H1 (cell line): ENCODE measurements at regions not wholly inside any gene's neighbourhood (a gene's known extent, or its start where the extent isn't known, plus 50 kb on each side); places are given as distances from the start of the nearest gene placed in this dataset.
A peak's percentile ranks its signal among the peaks of the same experiment; 100 is the strongest.

Experiments used
- CTCF ChIA-PET: fragments of 300-600 bp; sonication (Branson Sonifier 250); formaldehyde crosslinking; loops from one replicate; lab custom pipeline; 2021; ENCODE audit not compliant: partially characterized antibody; lab: Charles Lee
- POLR2A ChIA-PET: fragments of 300-600 bp; sonication (Branson Sonifier 250); formaldehyde crosslinking; loops from one replicate; lab custom pipeline; 2021; ENCODE audit warnings: inconsistent platforms; ENCODE audit not compliant: partially characterized antibody; lab: Charles Lee
- DNase-seq, 2 experiments: peaks; one replicate each; pipeline versions ENCODE4 v3.0.0 to v3.0.0-alpha.2; 2010 to 2022; ENCODE audit warnings: low spot score in 2 of 2, low read depth in 1 of 2, mixed read lengths in 1 of 2
- FAIRE-seq: peaks from 2 replicates; lab custom pipeline; 2011; peaks lifted over from hg19 to GRCh38; lab: Jason Lieb, UNC
- H2AFZ ChIP-seq: 2 replicates; pipeline ENCODE4 v1.8.1; 2012; ENCODE audit warnings: low read length, inconsistent platforms
- H2AK5ac ChIP-seq: 2 replicates; pipeline ENCODE4 v1.6.1; 2013; ENCODE audit warnings: low read depth, low read length
- H2BK120ac ChIP-seq: replicated peaks from 2 replicates; pipeline ENCODE3; 2013; ENCODE audit warnings: low read depth, low read length, inconsistent platforms
- H2BK12ac ChIP-seq: 2 replicates; pipeline ENCODE4 v1.6.1; 2013; ENCODE audit warnings: low read depth, low read length
- H2BK15ac ChIP-seq: 2 replicates; pipeline ENCODE4 v1.6.1; 2013; ENCODE audit warnings: low read length
- H2BK20ac ChIP-seq: 2 replicates; pipeline ENCODE4 v1.6.1; 2013; ENCODE audit warnings: low read length
- H2BK5ac ChIP-seq: 2 replicates; pipeline ENCODE4 v1.6.1; 2013; ENCODE audit warnings: low read depth, low read length
- H3K14ac ChIP-seq: 2 replicates; pipeline ENCODE4 v1.6.1; 2013; ENCODE audit warnings: inconsistent platforms; ENCODE audit not compliant: insufficient read length
- H3K18ac ChIP-seq: 2 replicates; pipeline ENCODE4 v1.6.1; 2013; ENCODE audit warnings: low read length; ENCODE audit errors: extremely low read depth
- H3K23ac ChIP-seq: 2 replicates; pipeline ENCODE4 v1.6.1; 2013; ENCODE audit warnings: inconsistent platforms; ENCODE audit not compliant: insufficient read length
- H3K23me2 ChIP-seq: 2 replicates; pipeline ENCODE4 v1.6.1; 2013; ENCODE audit warnings: low read depth, low read length
- H3K27ac ChIP-seq: 2 replicates; pipeline ENCODE4 v1.6.1; 2011; ENCODE audit warnings: low read depth, low read length, inconsistent platforms
- H3K27me3 ChIP-seq, 4 experiments: replicated peaks in 1 of 4; 1 replicate in 1 of 4; 2 replicates in 3 of 4; pipeline versions ENCODE4 v1.6.1 to v1.8.1; 2011 to 2013; ENCODE audit warnings: low read length in 3 of 4, mild to moderate bottlenecking in 3 of 4, inconsistent platforms in 2 of 4, mixed read lengths in 2 of 4, moderate library complexity in 1 of 4; ENCODE audit not compliant: control insufficient read depth in 3 of 4, insufficient read depth in 3 of 4; ENCODE audit errors: extremely low read depth in 1 of 4
- H3K36me3 ChIP-seq, 4 experiments: 2 replicates each; pipeline versions ENCODE4 v1.6.1 to v1.8.1; 2011 to 2013; ENCODE audit warnings: mild to moderate bottlenecking in 4 of 4, low read length in 3 of 4, moderate library complexity in 2 of 4, control low read depth in 1 of 4, inconsistent platforms in 1 of 4; ENCODE audit not compliant: insufficient read depth in 4 of 4, control insufficient read depth in 2 of 4
- H3K4ac ChIP-seq: replicated peaks from 2 replicates; pipeline ENCODE3; 2013; ENCODE audit warnings: low read length, low read depth, mixed read lengths, inconsistent platforms; ENCODE audit not compliant: insufficient read length
- H3K4me1 ChIP-seq, 4 experiments: replicated peaks in 1 of 4; 1 replicate in 1 of 4; 2 replicates in 3 of 4; pipeline versions ENCODE4 v1.6.1 to v1.8.1; 2011 to 2013; ENCODE audit warnings: low read length in 3 of 4, inconsistent platforms in 2 of 4, mixed read lengths in 1 of 4; ENCODE audit not compliant: insufficient read depth in 4 of 4, control insufficient read depth in 3 of 4
- H3K4me2 ChIP-seq, 2 experiments: 2 replicates each; pipeline versions ENCODE4 v1.6.1 to v1.8.1; 2011 to 2013; ENCODE audit warnings: low read depth in 2 of 2, low read length in 2 of 2, control low read depth in 1 of 2, inconsistent platforms in 1 of 2, mild to moderate bottlenecking in 1 of 2; ENCODE audit not compliant: insufficient read depth in 1 of 2
- H3K4me3 ChIP-seq, 4 experiments: fragments of 200-600, 300-600 bp in 1 of 4; sonication (generic), shearing (Covaris generic), sonication (Bioruptor Twin) in 1 of 4; 2 replicates each; pipeline versions ENCODE4 v1.5.1 to v1.8.1; 2011 to 2016; ENCODE audit warnings: low read length in 4 of 4, low read depth in 3 of 4, control low read depth in 2 of 4, inconsistent platforms in 2 of 4, mild to moderate bottlenecking in 2 of 4, mixed read lengths in 1 of 4, moderate library complexity in 1 of 4; ENCODE audit not compliant: insufficient read depth in 2 of 4; ENCODE audit errors: extremely low read depth in 1 of 4
- H3K56ac ChIP-seq: replicated peaks from 2 replicates; pipeline ENCODE3; 2013; ENCODE audit warnings: low read depth, mild to moderate bottlenecking, mixed read lengths, low read length, inconsistent platforms; ENCODE audit not compliant: insufficient read length
- H3K79me1 ChIP-seq: 2 replicates; pipeline ENCODE4 v1.6.1; 2013; ENCODE audit warnings: low read depth, low read length, control low read depth
- H3K79me2 ChIP-seq, 2 experiments: 2 replicates each; pipeline versions ENCODE4 v1.6.1 to v1.8.1; 2012 to 2013; ENCODE audit warnings: low read length in 2 of 2, mild to moderate bottlenecking in 2 of 2, inconsistent platforms in 1 of 2; ENCODE audit not compliant: insufficient read depth in 2 of 2, control insufficient read depth in 1 of 2
- H3K9ac ChIP-seq, 4 experiments: replicated peaks in 1 of 4; 1 replicate in 1 of 4; 2 replicates in 3 of 4; pipeline versions ENCODE4 v1.6.1 to v1.8.1; 2011 to 2013; ENCODE audit warnings: low read depth in 3 of 4, low read length in 3 of 4, control low read depth in 2 of 4, mild to moderate bottlenecking in 2 of 4, moderate library complexity in 2 of 4, inconsistent platforms in 1 of 4; ENCODE audit errors: extremely low read depth in 1 of 4
- H3K9me3 ChIP-seq, 2 experiments: 2 replicates each; pipeline versions ENCODE4 v1.6.1 to v1.8.1; 2012 to 2013; ENCODE audit warnings: mild to moderate bottlenecking in 2 of 2, moderate library complexity in 2 of 2, control low read depth in 1 of 2, inconsistent platforms in 1 of 2, low read depth in 1 of 2, low read length in 1 of 2, mixed read lengths in 1 of 2; ENCODE audit not compliant: insufficient read depth in 2 of 2
- H4K20me1 ChIP-seq, 2 experiments: replicated peaks in 1 of 2; 2 replicates each; pipeline versions ENCODE3 to v1.8.1; 2011 to 2013; ENCODE audit warnings: inconsistent platforms in 2 of 2, low read length in 2 of 2, mild to moderate bottlenecking in 1 of 2; ENCODE audit not compliant: insufficient read depth in 2 of 2, control insufficient read depth in 1 of 2
- H4K5ac ChIP-seq: 2 replicates; pipeline ENCODE4 v1.6.1; 2013; ENCODE audit warnings: low read length, low read depth, mixed read lengths, inconsistent platforms; ENCODE audit not compliant: insufficient read length
- H4K8ac ChIP-seq: 2 replicates; pipeline ENCODE4 v1.8.0; 2013; ENCODE audit warnings: mild to moderate bottlenecking, moderate library complexity, low read length, inconsistent platforms; ENCODE audit not compliant: insufficient read depth; ENCODE audit errors: extremely low read depth
- H4K91ac ChIP-seq: replicated peaks from 2 replicates; pipeline ENCODE3; 2013; ENCODE audit warnings: low read length, mixed read lengths, inconsistent platforms; ENCODE audit not compliant: insufficient read length
- ASH2L ChIP-seq: fragments of 200-600, 300-600 bp; sonication (generic); IDR thresholded peaks from one replicate; pipeline ENCODE4 v1.7.1; 2017; ENCODE audit warnings: low read length
- EP300 ChIP-seq, 2 experiments: IDR thresholded peaks; 1 replicate in 1 of 2; 2 replicates in 1 of 2; pipeline ENCODE4 v1.6.1; 2011 to 2012; ENCODE audit warnings: low read depth in 2 of 2, low read length in 2 of 2, mild to moderate bottlenecking in 2 of 2, borderline replicate concordance in 1 of 2, inconsistent platforms in 1 of 2, moderate library complexity in 1 of 2
- EZH2 ChIP-seq: fragments of 200-600 bp; sonication (generic); IDR thresholded peaks from 2 replicates; pipeline ENCODE4 v1.7.1; 2012; ENCODE audit warnings: low read depth, mild to moderate bottlenecking, moderate library complexity, low read length, inconsistent platforms; ENCODE audit not compliant: severe bottlenecking
- HDAC2 ChIP-seq, 2 experiments: fragments of 300-600 bp in 1 of 2; sonication (generic) in 1 of 2; IDR thresholded peaks; 2 replicates each; pipeline ENCODE4 v1.6.1; 2011 to 2012; ENCODE audit warnings: low read depth in 2 of 2, low read length in 2 of 2, mild to moderate bottlenecking in 2 of 2, moderate library complexity in 2 of 2, borderline replicate concordance in 1 of 2, inconsistent platforms in 1 of 2
- JUND ChIP-seq: IDR thresholded peaks from 2 replicates; pipeline ENCODE4 v1.6.1; 2011; ENCODE audit warnings: mild to moderate bottlenecking, improper control_type of control experiment, low read length
- RXRA ChIP-seq: IDR thresholded peaks from 2 replicates; pipeline ENCODE4 v1.6.1; 2011; ENCODE audit warnings: low read depth, mild to moderate bottlenecking, low read length, moderate library complexity; ENCODE audit not compliant: insufficient read depth
- SIN3A ChIP-seq, 2 experiments: IDR thresholded peaks in 1 of 2; conservative IDR thresholded peaks in 1 of 2; 2 replicates each; pipeline ENCODE4 v1.6.1; 2011 to 2012; ENCODE audit warnings: low read length in 2 of 2, improper control_type of control experiment in 1 of 2, low read depth in 1 of 2, mild to moderate bottlenecking in 1 of 2
- SIRT6 ChIP-seq: IDR thresholded peaks from one replicate; pipeline ENCODE4 v1.7.1; 2012; ENCODE audit warnings: low read length, inconsistent platforms
- TAF7 ChIP-seq: optimal IDR thresholded peaks from 2 replicates; pipeline ENCODE3; 2011; ENCODE audit warnings: low read depth, mild to moderate bottlenecking, inconsistent platforms, low read length, moderate library complexity, borderline replicate concordance
- TEAD4 ChIP-seq: IDR thresholded peaks from 2 replicates; pipeline ENCODE4 v1.6.1; 2012; ENCODE audit warnings: low read depth, low read length, inconsistent platforms, mixed read lengths
- WGBS, 2 experiments: shearing (Covaris generic) in 1 of 2; methylation state at CpG; one replicate each; pipeline versions ENCODE4 v1.1.6 to v1.1.7; 2013 to 2015; ENCODE audit warnings: low lambda C conversion rate in 2 of 2, mixed read lengths in 2 of 2, inconsistent platforms in 1 of 2, low coverage in 1 of 2, missing lambda C conversion rate in 1 of 2; ENCODE audit not compliant: insufficient replicate concordance in 2 of 2, insufficient coverage in 1 of 2, insufficient read length in 1 of 2; ENCODE audit errors: extremely low coverage in 1 of 2, missing lambda C conversion rate in 1 of 2; 5-methylcytosine and 5-hydroxymethylcytosine counted together
- TF ChIP-seq, protein P1 (sequence below): IDR thresholded peaks from 2 replicates; pipeline ENCODE4 v1.6.1; 2011; ENCODE audit warnings: low read length, improper control_type of control experiment
- TF ChIP-seq, protein P2 (sequence below): IDR thresholded peaks from 2 replicates; pipeline ENCODE4 v1.6.1; 2011; ENCODE audit warnings: low read depth, mild to moderate bottlenecking, low read length; ENCODE audit not compliant: insufficient read depth

DNA sequence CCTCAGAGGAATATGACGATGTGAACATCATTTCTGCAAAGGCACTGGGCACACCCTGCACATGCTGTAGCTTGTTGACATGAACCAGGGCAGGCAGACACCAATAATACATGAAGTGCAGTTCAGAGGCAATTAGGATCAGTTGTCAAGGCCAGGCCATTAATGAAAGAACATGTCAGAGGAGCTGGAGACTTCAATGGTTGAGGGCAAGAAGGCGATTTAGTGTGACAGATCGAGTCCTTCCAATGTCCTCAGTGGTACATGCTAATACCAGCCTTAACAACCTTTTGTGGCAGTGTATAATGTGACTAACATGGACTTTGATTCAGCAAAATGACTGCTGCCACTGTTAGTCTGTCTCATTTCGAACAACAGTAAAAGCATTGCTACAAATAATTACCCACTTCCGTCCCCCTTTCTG, 205.2 kb upstream of the NANOGP8 start:
- Histone ChIP-seq H3K56ac (no peak overlapping the region), H2BK15ac (no peak overlapping the region), H3K27ac (no peak overlapping the region), H3K79me1 (no peaks in the 10 kb centered on the region), H2BK5ac (peak overlapping the region; percentile 0; the same call in 1 of the 2 replicates), H3K4me3 (no peak overlapping the region), H3K4me1 (peaks cover 0 to 4% (median 0%) of the 10 kb centered on the region in 4 experiments; a peak in 4 of 7 replicates), H2BK20ac (no peak overlapping the region), H3K27me3 (no peaks in the 10 kb centered on the region), H3K9ac (no peak overlapping the region), H4K91ac (no peak overlapping the region), H4K20me1 (no peaks in the 10 kb centered on the region), H3K23ac (no peak overlapping the region), H3K9me3 (no peaks in the 10 kb centered on the region), H3K4me2 (no peak overlapping the region), H3K18ac (no peak overlapping the region), H2BK12ac (no peak overlapping the region), H3K4ac (no peak overlapping the region), H3K23me2 (no peaks in the 10 kb centered on the region), H2AFZ (no peak overlapping the region; the same call in 1 of the 2 replicates), H4K8ac (no peak overlapping the region), H3K14ac (no peak overlapping the region), H3K36me3 (no peaks in the 10 kb centered on the region), H3K79me2 (no peaks in the 10 kb centered on the region), H4K5ac (no peak overlapping the region), H2AK5ac (no peak overlapping the region), H2BK120ac (no peak overlapping the region)
- FAIRE-seq (no peak), DNase-seq (no peak)
- 92% methylated on average over 5 of the region's 5 CpGs; no CpG with 5 or more reads in 1 of the 2 experiments for WGBS, 2 experiments
- ChIA-PET POLR2A (no interaction called here), CTCF (interaction anchor here (0.8 to 9.9 kb wide), 9 partner anchors 9 to 214 kb away, joined by 3 to 156 read pairs (median 10); no protein-coding TSS in a partner anchor)
- TF ChIP-seq RXRA = no peak
- no peak for TF ChIP-seq EP300 (IDR thresholded peaks at IDR 0.05; ENCODE audit: borderline replicate concordance in 1 of 2, low read depth in 2 of 2, low read length in 2 of 2)
- no peak for TF ChIP-seq EZH2
- TF ChIP-seq, protein P1, sequence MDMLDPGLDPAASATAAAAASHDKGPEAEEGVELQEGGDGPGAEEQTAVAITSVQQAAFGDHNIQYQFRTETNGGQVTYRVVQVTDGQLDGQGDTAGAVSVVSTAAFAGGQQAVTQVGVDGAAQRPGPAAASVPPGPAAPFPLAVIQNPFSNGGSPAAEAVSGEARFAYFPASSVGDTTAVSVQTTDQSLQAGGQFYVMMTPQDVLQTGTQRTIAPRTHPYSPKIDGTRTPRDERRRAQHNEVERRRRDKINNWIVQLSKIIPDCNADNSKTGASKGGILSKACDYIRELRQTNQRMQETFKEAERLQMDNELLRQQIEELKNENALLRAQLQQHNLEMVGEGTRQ = no peak
- no peak for TF ChIP-seq JUND
- no peak for TF ChIP-seq HDAC2 (IDR thresholded peaks at IDR 0.05; ENCODE audit: borderline replicate concordance in 1 of 2, low read depth in 2 of 2, low read length in 2 of 2)
- TF ChIP-seq TAF7 = no peak
- TF ChIP-seq TEAD4 = no peak
- no peak for TF ChIP-seq ASH2L
- no peak for TF ChIP-seq SIN3A (conservative IDR thresholded peaks at IDR 0.05 in 1 of 2, IDR thresholded peaks at IDR 0.05 in 1 of 2; ENCODE audit: low read depth in 1 of 2, low read length in 2 of 2)
- TF ChIP-seq SIRT6 = no peak
- TF ChIP-seq, protein P2, sequence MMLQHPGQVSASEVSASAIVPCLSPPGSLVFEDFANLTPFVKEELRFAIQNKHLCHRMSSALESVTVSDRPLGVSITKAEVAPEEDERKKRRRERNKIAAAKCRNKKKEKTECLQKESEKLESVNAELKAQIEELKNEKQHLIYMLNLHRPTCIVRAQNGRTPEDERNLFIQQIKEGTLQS = no peak
